GM12892 (cell line): ENCODE measurements at regions not wholly inside any gene's neighbourhood (a gene's known extent, or its start where the extent isn't known, plus 50 kb on each side); places are given as distances from the start of the nearest gene placed in this dataset.
"Not testable (repeated sequence)": the region's sequence is repeated elsewhere in the genome, so short reads cannot be mapped to it uniquely, and the experiment has no call there.

ENCODE experiments used
- DNase-seq: peaks from one replicate; pipeline ENCODE4 v3.0.0; 2011; ENCODE audit not compliant: insufficient read length
- FAIRE-seq: peaks from 2 replicates; lab custom pipeline; 2011; peaks lifted over from hg19 to GRCh38; lab: Jason Lieb, UNC
- POLR2A ChIP-seq: IDR thresholded peaks from 2 replicates; pipeline ENCODE4 v1.6.1; 2011; ENCODE audit warnings: low read depth, low read length, control low read depth
- POLR2AphosphoS5 ChIP-seq: IDR thresholded peaks from 2 replicates; pipeline ENCODE4 v1.6.1; 2011; ENCODE audit warnings: low read depth, low read length, control low read depth
- TAF1 ChIP-seq: IDR thresholded peaks from 2 replicates; pipeline ENCODE4 v1.6.1; 2011; ENCODE audit warnings: low read depth, mild to moderate bottlenecking, control low read depth, low read length, borderline replicate concordance

GRCh38 chr13:22883956-22884355 is 296.8 kb upstream of the SGCG start:
- FAIRE-seq: no peak

GRCh38 chr13:22886061-22886460 is 294.7 kb upstream of the SGCG start:
- DNase-seq, FAIRE-seq: not testable (repeated sequence)

More at GRCh38 chr13:22883956-22884355, 296.8 kb upstream of the SGCG start:
- no peak for DNase-seq
- no peak; the same call in 1 of the 2 replicates for TF ChIP-seq POLR2A

- not testable (repeated sequence) for FAIRE-seq
Observed at GRCh38 chr13:22889376-22889775, 291.4 kb upstream of the SGCG start.

DNA sequence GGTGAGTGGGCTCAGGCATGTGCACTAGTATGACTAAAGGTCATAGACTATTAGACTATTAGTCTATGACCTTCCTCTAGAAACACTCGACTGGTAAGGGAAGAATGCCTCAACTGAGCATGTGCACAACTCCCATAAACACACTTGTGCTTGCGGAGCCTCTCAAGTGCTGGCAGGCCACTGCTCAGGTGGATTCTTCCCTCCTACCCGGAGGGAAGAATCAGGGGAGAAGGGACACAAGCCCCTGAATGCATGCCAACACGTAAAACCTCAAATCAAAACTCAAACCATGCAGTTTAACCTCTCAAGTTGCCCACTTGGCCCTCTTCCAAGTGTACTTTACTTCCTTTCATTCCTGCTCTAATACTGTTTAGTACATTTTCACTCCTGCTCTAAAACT is 287.6 kb upstream of the SGCG start:
- no peak for TF ChIP-seq POLR2AphosphoS5
- no peak for TF ChIP-seq POLR2A
- TF ChIP-seq TAF1: no peak
- DNase-seq: no peak
- FAIRE-seq: no peak

More at GRCh38 chr13:22889376-22889775, 291.4 kb upstream of the SGCG start:
- not testable (repeated sequence) for DNase-seq

GRCh38 chr13:22893777-22894176 is 287.0 kb upstream of the SGCG start:
- no peak for FAIRE-seq
- DNase-seq: no peak
- no peak for TF ChIP-seq POLR2A
- TF ChIP-seq TAF1: no peak
- TF ChIP-seq POLR2AphosphoS5: no peak

DNA sequence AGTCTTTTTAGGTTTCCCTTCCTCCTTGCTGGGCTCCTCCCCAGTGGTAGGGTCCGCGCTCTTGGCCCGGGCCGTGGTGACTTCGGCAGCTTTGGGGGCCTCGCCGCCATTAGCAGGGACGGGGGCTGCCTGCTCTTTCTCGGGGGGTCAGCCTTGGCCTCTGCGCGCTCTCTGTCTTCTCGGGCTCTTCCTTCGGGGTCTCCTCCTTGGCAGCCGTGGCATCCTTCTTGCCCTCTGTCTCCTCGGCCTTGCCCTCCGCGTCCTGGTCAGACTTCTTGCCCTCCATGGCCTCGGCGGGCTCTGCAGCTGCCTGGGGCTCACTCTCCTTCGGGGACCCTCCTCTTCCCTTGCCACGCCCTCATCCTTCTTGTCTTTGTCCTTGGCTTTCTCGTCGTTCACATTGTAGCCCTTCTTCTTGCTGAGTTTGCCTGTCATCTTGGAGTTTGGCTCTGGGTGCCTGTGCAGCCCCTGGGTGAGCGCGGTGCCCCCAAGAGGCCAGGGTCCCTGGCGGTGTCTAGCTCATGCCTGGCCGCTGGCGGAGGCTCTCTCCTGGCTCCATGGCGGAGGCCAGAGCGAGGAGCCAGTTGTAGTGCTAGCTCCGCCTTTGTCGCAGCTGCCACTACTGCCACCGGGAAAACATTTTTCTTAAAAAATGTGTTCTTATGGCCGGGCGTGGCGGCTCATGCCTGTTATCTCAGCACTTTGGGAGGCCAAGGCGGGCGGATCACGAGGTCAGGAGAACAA is 283.0 kb upstream of the SGCG start:
- no peak for TF ChIP-seq POLR2AphosphoS5
- no peak for TF ChIP-seq POLR2A
- no peak for TF ChIP-seq TAF1
- FAIRE-seq (no peak), DNase-seq (no peak)

GRCh38 chr13:22900416-22900951 is 280.3 kb upstream of the SGCG start:
- DNase-seq, FAIRE-seq: not testable (repeated sequence)

- no peak for FAIRE-seq
- TF ChIP-seq TAF1: no peak
- TF ChIP-seq POLR2A: no peak
- no peak for TF ChIP-seq POLR2AphosphoS5
- DNase-seq: no peak
Observed at GRCh38 chr13:22903301-22903700, 277.5 kb upstream of the SGCG start.

DNA sequence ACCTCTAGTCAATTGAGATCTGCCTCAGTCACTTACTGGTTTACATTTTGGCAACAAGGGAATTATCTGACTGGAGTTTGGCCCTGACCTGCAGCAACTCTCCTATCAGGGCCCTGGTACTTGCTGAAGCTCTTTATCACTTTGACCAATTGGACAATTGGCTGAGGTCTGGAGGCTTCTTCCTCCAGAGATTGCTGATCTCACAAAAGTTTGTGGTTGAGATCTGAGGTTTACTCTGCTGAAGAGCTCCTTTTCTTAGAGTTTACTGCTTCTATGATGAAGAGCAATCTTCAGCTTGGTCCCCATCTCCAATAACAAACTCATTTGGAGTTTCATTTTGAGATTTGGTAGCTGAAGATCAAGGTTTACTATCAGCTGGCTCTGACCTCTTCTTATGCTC is 276.9 kb upstream of the SGCG start:
- DNase-seq (no peak), FAIRE-seq (peak; percentile 42)
- no peak for TF ChIP-seq POLR2AphosphoS5
- no peak for TF ChIP-seq TAF1
- TF ChIP-seq POLR2A: no peak

- FAIRE-seq: peak; percentile 79
- no peak for TF ChIP-seq POLR2AphosphoS5
- TF ChIP-seq POLR2A: no peak
- no peak for TF ChIP-seq TAF1
- no peak for DNase-seq
Observed at GRCh38 chr13:22915442-22916082, 265.2 kb upstream of the SGCG start.

GRCh38 chr13:22916276-22916675 is 264.5 kb upstream of the SGCG start:
- FAIRE-seq: not testable (repeated sequence)

GRCh38 chr13:22925881-22926747 is 254.7 kb upstream of the SGCG start:
- DNase-seq (no peak), FAIRE-seq (no peak)
- TF ChIP-seq TAF1: no peak
- no peak for TF ChIP-seq POLR2A
- no peak for TF ChIP-seq POLR2AphosphoS5

More at GRCh38 chr13:22916276-22916675, 264.5 kb upstream of the SGCG start:
- not testable (repeated sequence) for DNase-seq
